ENCODE measurements at regions not wholly inside any gene's neighbourhood (a gene's known extent, or its start where the extent isn't known, plus 50 kb on each side); places are given as distances from the start of the nearest gene placed in this dataset.

DNA sequence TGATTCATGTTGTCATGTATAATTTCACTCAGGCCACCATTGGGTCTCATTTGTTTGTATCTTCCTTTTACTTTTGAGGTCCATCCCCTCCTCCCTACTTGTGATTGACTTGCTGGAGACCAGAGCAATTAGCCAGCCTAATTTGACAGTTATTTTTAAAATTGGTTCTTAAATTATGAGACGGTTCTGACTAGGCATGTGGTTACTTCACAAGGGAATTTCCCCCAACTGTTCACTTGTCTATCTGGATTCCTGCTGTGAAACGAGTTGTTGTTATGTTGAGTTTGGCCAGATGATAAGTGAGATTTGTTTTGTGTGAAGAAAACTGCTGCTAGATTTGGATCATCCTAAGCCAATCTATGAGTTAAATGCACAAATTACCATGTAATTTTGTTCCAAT lies 359.1 kb downstream of the BARHL2 start:
- Histone ChIP-seq H4K20me1 (ENCODE audit: insufficient read depth, low read length) (no peaks in the 10 kb centered on the region), H3K4me1 (ENCODE audit: low read length) (peaks cover 36% of the 10 kb centered on the region), H3K4me2 (ENCODE audit: low read length) (peak overlapping the region; percentile 83), H3K4me3 (ENCODE audit: low read length) (peak overlapping the region; percentile 60), H3K79me2 (ENCODE audit: low read length) (no peaks in the 10 kb centered on the region), H3K27ac (ENCODE audit: low read length) (peak overlapping the region; percentile 98), H3K36me3 (replicated peaks; ENCODE audit: low read depth, low read length) (no peaks in the 10 kb centered on the region), H3K9ac (ENCODE audit: low read length) (peak overlapping the region; percentile 61), H3K9me3 (ENCODE audit: insufficient read depth, low read length) (no peaks in the 10 kb centered on the region), H2AFZ (ENCODE audit: low read depth, low read length) (no peak overlapping the region), H3K27me3 (ENCODE audit: low read depth, low read length) (no peaks in the 10 kb centered on the region)
- TF ChIP-seq CTCF (IDR thresholded peaks at IDR 0.05; ENCODE audit: low read depth, low read length) (no peak), EZH2phosphoT487 (IDR thresholded peaks at IDR 0.05; ENCODE audit: low read depth) (no peak)

- no peaks in the 10 kb centered on the region for H3K36me3 ChIP-seq (replicated peaks; ENCODE audit: low read depth, low read length)
- peak overlapping the region; percentile 83 for H3K4me2 ChIP-seq (ENCODE audit: low read length)
- no peak overlapping the region for H3K9ac ChIP-seq (ENCODE audit: low read length)
- H4K20me1 ChIP-seq (ENCODE audit: insufficient read depth, low read length) = no peaks in the 10 kb centered on the region
- H3K9me3 ChIP-seq (ENCODE audit: insufficient read depth, low read length) = no peaks in the 10 kb centered on the region
- TF ChIP-seq EZH2phosphoT487 (IDR thresholded peaks at IDR 0.05; ENCODE audit: low read depth) (no peak), CTCF (IDR thresholded peaks at IDR 0.05; ENCODE audit: low read depth, low read length) (no peak)
- peak overlapping the region; percentile 14; the same call in 1 of the 2 replicates for H2AFZ ChIP-seq (ENCODE audit: low read depth, low read length)
- no peaks in the 10 kb centered on the region for H3K27me3 ChIP-seq (ENCODE audit: low read depth, low read length)
- no peaks in the 10 kb centered on the region for H3K79me2 ChIP-seq (ENCODE audit: low read length)
- H3K4me1 ChIP-seq (ENCODE audit: low read length) = peaks cover 36% of the 10 kb centered on the region
- no peak overlapping the region for H3K4me3 ChIP-seq (ENCODE audit: low read length)
- peak overlapping the region; percentile 98 for H3K27ac ChIP-seq (ENCODE audit: low read length)
These were observed 360.1 kb downstream of the BARHL2 start for GRCh38 chr1:90356991-90357390.

DNA sequence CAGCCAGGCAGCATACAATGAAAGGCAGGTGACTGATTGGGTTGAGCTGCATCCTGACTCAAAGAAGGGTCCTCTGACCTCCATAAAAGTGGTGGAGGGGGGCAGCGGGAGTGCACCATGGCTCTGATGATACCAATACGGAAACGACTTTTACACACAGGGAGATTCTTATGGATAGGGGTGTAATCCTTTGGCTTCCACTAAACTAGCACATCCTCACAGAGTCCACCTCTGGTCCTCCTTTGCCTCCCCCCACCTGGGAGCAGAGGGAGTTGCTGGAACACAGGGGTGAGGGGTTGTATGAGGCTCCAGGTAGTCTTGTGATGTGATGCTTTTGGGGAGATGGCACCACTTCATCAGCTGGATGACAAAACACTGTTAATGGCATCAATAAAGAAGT lies 361.0 kb downstream of the BARHL2 start:
- no peaks in the 10 kb centered on the region for H3K27me3 ChIP-seq (ENCODE audit: low read depth, low read length)
- no peak overlapping the region for H3K9ac ChIP-seq (ENCODE audit: low read length)
- no peak for TF ChIP-seq EZH2phosphoT487 (IDR thresholded peaks at IDR 0.05; ENCODE audit: low read depth)
- TF ChIP-seq CTCF (IDR thresholded peaks at IDR 0.05; ENCODE audit: low read depth, low read length) = no peak
- H3K4me1 ChIP-seq (ENCODE audit: low read length) = peaks cover 36% of the 10 kb centered on the region
- no peak overlapping the region for H2AFZ ChIP-seq (ENCODE audit: low read depth, low read length)
- H3K4me2 ChIP-seq (ENCODE audit: low read length) = no peak overlapping the region
- H3K79me2 ChIP-seq (ENCODE audit: low read length) = no peaks in the 10 kb centered on the region
- H3K27ac ChIP-seq (ENCODE audit: low read length) = no peak overlapping the region
- H3K4me3 ChIP-seq (ENCODE audit: low read length) = no peak overlapping the region
- no peaks in the 10 kb centered on the region for H3K36me3 ChIP-seq (replicated peaks; ENCODE audit: low read depth, low read length)
- no peaks in the 10 kb centered on the region for H4K20me1 ChIP-seq (ENCODE audit: insufficient read depth, low read length)
- no peaks in the 10 kb centered on the region for H3K9me3 ChIP-seq (ENCODE audit: insufficient read depth, low read length)

GRCh38 chr1:90354704-90355103 lies 359.8 kb downstream of the ZNF326 start:
- H2AFZ ChIP-seq (ENCODE audit: low read depth, low read length) = no peak overlapping the region
- no peaks in the 10 kb centered on the region for H3K36me3 ChIP-seq (replicated peaks; ENCODE audit: low read depth, low read length)
- H3K27ac ChIP-seq (ENCODE audit: low read length) = no peak overlapping the region
- TF ChIP-seq EZH2phosphoT487 (IDR thresholded peaks at IDR 0.05; ENCODE audit: low read depth) (no peak), CTCF (IDR thresholded peaks at IDR 0.05; ENCODE audit: low read depth, low read length) (no peak)
- H3K27me3 ChIP-seq (ENCODE audit: low read depth, low read length) = no peaks in the 10 kb centered on the region
- peaks cover 35% of the 10 kb centered on the region for H3K4me1 ChIP-seq (ENCODE audit: low read length)
- H3K79me2 ChIP-seq (ENCODE audit: low read length) = no peaks in the 10 kb centered on the region
- H3K9ac ChIP-seq (ENCODE audit: low read length) = no peak overlapping the region
- H3K4me2 ChIP-seq (ENCODE audit: low read length) = no peak overlapping the region
- H4K20me1 ChIP-seq (ENCODE audit: insufficient read depth, low read length) = no peaks in the 10 kb centered on the region
- no peaks in the 10 kb centered on the region for H3K9me3 ChIP-seq (ENCODE audit: insufficient read depth, low read length)
- H3K4me3 ChIP-seq (ENCODE audit: low read length) = no peak overlapping the region

Measured in OCI-LY3 (cell line).